HG03571 (cell line): ENCODE measurements at regions not wholly inside any gene's neighbourhood (a gene's known extent, or its start where the extent isn't known, plus 50 kb on each side); places are given as distances from the start of the nearest gene placed in this dataset.

Experiments used
- ATAC-seq: cut with Tn5 transposase; IDR thresholded peaks from one replicate; pipeline ENCODE4 v1.9.1; 2021; ENCODE audit not compliant: unreplicated experiment

GRCh38 chr12:124489915-124490583 lies 77.4 kb downstream of the NCOR2 start:
- ATAC-seq = no peak

GRCh38 chr12:124489220-124489619 lies 78.2 kb downstream of the NCOR2 start:
- ATAC-seq = no peak

GRCh38 chr12:124488520-124488919 lies 78.9 kb downstream of the NCOR2 start:
- ATAC-seq = no peak

GRCh38 chr12:124487834-124488165 lies 79.6 kb downstream of the NCOR2 start:
- no peak for ATAC-seq

GRCh38 chr12:124487066-124487833 lies 80.2 kb downstream of the NCOR2 start:
- no peak for ATAC-seq

GRCh38 chr12:124486346-124486963 lies 81.0 kb downstream of the NCOR2 start:
- ATAC-seq = no peak

- ATAC-seq = no peak
These were observed 82.0 kb downstream of the NCOR2 start for GRCh38 chr12:124485371-124485770.

- no peak for ATAC-seq
These were observed 82.9 kb downstream of the NCOR2 start for GRCh38 chr12:124484526-124484953.

GRCh38 chr12:124484067-124484466 lies 83.3 kb downstream of the NCOR2 start:
- no peak for ATAC-seq

GRCh38 chr12:124482901-124483799 lies 84.3 kb downstream of the NCOR2 start:
- no peak for ATAC-seq

GRCh38 chr12:124482567-124482893 lies 84.9 kb downstream of the NCOR2 start:
- no peak for ATAC-seq

GRCh38 chr12:124481772-124482566 lies 85.4 kb downstream of the NCOR2 start:
- ATAC-seq = peak; percentile 36

- ATAC-seq = no peak
These were observed 86.1 kb downstream of the NCOR2 start for GRCh38 chr12:124481257-124481750.

- peak; percentile 67 for ATAC-seq
These were observed 86.7 kb downstream of the NCOR2 start for GRCh38 chr12:124480469-124481256.

GRCh38 chr12:124479680-124480468 lies 87.5 kb downstream of the NCOR2 start:
- ATAC-seq = no peak

- no peak for ATAC-seq
These were observed 88.3 kb downstream of the NCOR2 start for GRCh38 chr12:124478985-124479645.

GRCh38 chr12:124478416-124478815 lies 89.0 kb downstream of the NCOR2 start:
- ATAC-seq = no peak
